IPS-NIHi11 (cell line): ENCODE measurements at regions not wholly inside any gene's neighbourhood (a gene's known extent, or its start where the extent isn't known, plus 50 kb on each side); places are given as distances from the start of the nearest gene placed in this dataset.

ENCODE experiments used
- DNase-seq: peaks from one replicate; pipeline ENCODE4 v3.0.0; 2012; ENCODE audit warnings: mixed read lengths, low spot score

DNA sequence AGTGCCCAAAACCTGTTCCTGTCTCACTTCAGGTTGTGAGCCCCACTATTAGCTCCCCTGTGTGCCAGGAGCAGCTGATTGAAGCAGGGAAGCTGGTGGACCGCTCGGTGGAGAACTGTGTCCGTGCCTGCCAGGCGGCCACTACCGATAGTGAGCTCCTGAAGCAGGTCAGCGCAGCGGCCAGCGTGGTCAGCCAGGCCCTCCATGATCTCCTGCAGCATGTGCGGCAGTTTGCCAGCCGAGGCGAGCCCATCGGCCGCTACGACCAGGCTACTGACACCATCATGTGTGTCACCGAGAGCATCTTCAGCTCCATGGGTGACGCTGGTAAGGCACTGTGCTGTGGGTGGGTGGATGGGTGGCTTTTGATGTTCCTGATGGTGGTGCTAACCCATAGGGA, 334.1 kb upstream of the TPM1 start:
- DNase-seq: no peak

GRCh38 chr15:62709261-62709660, 333.3 kb upstream of the TPM1 start:
- DNase-seq: peak; percentile 33

GRCh38 chr15:62711691-62712454, 330.7 kb upstream of the TPM1 start:
- no peak for DNase-seq

- no peak for DNase-seq
These were observed 330.1 kb upstream of the TPM1 start for GRCh38 chr15:62712455-62712839.

- DNase-seq: no peak
These were observed 326.6 kb upstream of the TPM1 start for GRCh38 chr15:62715946-62716345.

- no peak for DNase-seq
These were observed 325.1 kb upstream of the TPM1 start for GRCh38 chr15:62717496-62717895.

- DNase-seq: no peak
These were observed 323.2 kb upstream of the TPM1 start for GRCh38 chr15:62719316-62719715.

GRCh38 chr15:62722237-62722636, 320.3 kb upstream of the TPM1 start:
- DNase-seq: no peak

DNA sequence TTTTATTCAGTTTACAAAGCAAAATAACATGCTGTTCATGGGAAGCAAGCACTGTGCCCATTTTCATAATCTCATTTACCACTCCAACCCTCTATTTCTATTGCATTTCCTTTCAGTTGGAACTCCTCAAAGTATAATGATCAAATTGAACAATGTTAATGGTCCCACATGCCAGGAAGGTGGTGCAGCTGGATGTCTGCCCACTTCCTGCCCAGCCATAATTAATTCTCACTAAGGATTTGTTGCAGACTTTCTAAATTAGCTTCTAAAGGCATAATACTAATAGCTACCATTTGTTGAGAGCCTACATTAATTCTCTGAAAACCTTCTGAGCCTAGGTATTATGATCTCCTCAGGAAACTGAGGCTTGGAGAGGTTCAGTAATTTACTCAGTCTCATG, 316.1 kb upstream of the TPM1 start:
- DNase-seq: no peak

- no peak for DNase-seq
These were observed 315.0 kb upstream of the TPM1 start for GRCh38 chr15:62727501-62727900.

GRCh38 chr15:62730825-62731224, 311.7 kb upstream of the TPM1 start:
- no peak for DNase-seq

GRCh38 chr15:62732078-62732477, 310.5 kb upstream of the TPM1 start:
- DNase-seq: no peak

DNA sequence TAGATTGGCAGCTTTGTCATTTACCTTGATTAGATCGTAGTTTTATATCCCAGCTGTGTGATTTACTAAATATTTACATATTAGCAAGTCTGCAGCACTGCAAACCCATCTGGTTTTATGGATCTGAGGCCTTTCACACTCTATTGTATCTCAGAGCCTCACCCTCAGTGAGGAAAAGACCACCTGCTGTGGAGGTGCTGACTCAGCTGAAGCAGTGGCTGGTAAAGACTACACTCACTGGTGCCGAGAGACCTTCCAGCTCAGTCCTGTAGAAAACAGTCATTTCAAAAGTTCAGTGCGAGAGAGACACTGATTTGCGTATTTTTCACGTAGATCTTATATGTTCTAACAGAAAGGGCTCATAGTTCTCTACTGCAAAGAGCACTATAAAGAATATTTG, 307.8 kb upstream of the TPM1 start:
- peak; percentile 35 for DNase-seq

- no peak for DNase-seq
These were observed 305.8 kb upstream of the TPM1 start for GRCh38 chr15:62736756-62737155.

DNA sequence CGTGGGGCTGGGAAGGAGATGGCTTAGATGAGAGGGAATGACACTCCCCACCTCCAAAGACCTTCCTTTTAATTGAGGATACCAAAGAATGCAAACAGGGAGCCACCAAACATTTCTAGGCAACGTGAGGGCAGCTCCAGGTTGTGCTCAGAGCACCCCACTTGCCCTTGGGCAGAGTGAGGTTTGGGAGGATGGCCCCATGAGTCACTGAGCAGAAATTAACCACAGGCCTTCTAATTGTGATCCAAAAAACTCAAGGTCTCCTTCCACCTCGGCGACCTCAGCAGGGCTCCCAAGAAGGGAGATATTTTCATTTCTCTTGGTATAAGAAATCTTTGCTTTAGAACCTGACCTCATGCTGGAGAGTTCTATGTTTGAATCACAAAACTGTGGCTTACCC, 305.0 kb upstream of the TPM1 start:
- no peak for DNase-seq

- DNase-seq: no peak
These were observed 303.5 kb upstream of the TPM1 start for GRCh38 chr15:62739082-62739481.

GRCh38 chr15:62739507-62739906, 303.0 kb upstream of the TPM1 start:
- no peak for DNase-seq

GRCh38 chr15:62740141-62741004, 302.2 kb upstream of the TPM1 start:
- no peak for DNase-seq

DNA sequence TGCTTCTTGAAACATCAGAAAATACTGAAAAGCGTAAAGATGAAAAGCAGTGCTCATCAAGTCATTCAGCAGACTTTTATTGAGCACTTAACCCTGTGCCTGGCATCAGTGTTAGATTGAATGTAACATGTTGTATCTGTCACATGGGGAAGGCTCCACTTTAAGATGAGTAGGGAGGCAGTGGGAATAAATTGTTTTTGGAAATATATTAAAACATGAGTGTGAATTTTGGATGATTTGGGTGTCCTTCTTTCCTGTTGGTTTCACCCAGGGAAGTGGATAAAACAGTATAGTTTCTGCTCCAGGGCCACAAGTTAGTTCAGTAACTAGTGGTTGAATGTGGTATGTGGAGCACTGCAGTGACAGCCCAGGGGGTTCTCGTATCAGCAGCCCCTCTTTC, 301.4 kb upstream of the TPM1 start:
- DNase-seq: no peak

- DNase-seq: peak; percentile 69
These were observed 300.0 kb upstream of the TPM1 start for GRCh38 chr15:62742409-62743171.

DNA sequence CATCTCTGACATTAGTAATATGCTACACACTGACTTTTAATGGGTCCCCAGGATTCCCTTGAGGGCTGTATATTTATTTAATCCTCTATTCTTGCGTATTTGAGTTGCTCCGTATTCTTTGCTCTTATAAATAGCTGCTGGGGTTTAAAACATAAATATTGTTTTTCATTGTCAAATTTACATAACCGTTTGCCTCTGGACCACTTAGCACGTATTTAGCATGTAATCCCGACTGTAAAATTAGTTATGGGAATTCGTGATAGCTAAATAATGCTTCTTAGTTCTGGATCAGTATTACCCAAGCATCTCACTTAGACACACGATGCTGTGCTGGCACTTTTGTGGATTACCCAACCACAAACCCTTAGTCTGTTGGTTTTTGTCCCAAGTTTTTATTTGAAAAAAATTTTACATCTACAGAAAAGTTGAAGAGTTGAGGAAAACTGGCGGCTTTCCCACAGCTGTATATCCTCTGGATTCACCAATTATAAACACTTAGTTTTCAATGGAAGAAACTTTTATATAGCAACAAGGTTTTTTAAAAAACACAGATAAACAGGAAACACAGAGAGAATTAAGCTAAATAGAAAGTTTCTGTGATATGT, 296.8 kb upstream of the TPM1 start:
- DNase-seq: no peak

DNA sequence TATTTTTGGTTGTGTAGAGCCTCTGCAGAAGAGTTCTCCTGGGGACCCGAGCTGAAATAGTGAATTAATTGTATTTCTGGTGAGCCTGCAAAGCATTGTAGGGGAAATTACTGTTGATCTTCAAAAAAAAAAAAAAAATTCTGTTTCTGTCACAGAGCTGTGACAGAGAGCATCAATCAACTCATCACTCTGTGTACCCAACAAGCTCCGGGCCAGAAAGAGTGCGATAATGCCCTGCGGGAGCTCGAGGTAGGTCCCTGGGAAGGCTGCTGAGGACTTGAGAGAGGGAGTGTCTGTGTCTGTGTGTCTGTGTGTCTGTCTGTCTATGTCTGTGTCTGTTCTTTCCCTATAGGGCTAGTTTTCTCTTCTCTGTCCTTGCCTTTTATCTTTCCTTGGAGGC, 294.4 kb upstream of the TPM1 start:
- no peak for DNase-seq
